Osteoblast (primary cell): ENCODE measurements at regions not wholly inside any gene's neighbourhood (a gene's known extent, or its start where the extent isn't known, plus 50 kb on each side); places are given as distances from the start of the nearest gene placed in this dataset.

Experiments used
- DNase-seq: peaks from one replicate; pipeline ENCODE4 v3.0.0; 2011; ENCODE audit warnings: low spot score, mixed read lengths; ENCODE audit not compliant: insufficient read length; ENCODE audit errors: missing footprints
- H2AFZ ChIP-seq: 2 replicates; pipeline ENCODE4 v1.6.0; 2011; ENCODE audit warnings: mild to moderate bottlenecking, low read length
- H3K27ac ChIP-seq: 2 replicates; pipeline ENCODE4 v1.5.1; 2011; ENCODE audit warnings: mild to moderate bottlenecking, low read depth, low read length, moderate library complexity
- H3K27me3 ChIP-seq: 2 replicates; pipeline ENCODE4 v1.6.0; 2012; ENCODE audit warnings: mild to moderate bottlenecking, control low read depth, inconsistent platforms, low read length, moderate library complexity; ENCODE audit not compliant: insufficient read depth
- H3K36me3 ChIP-seq: 2 replicates; pipeline ENCODE4 v1.5.1; 2011; ENCODE audit warnings: mild to moderate bottlenecking, low read length, control low read depth, moderate library complexity; ENCODE audit not compliant: insufficient read depth
- H3K4me1 ChIP-seq: 2 replicates; pipeline ENCODE4 v1.5.1; 2011; ENCODE audit warnings: mild to moderate bottlenecking, low read length, control low read depth, moderate library complexity; ENCODE audit not compliant: insufficient read depth
- H3K4me2 ChIP-seq: 2 replicates; pipeline ENCODE4 v1.6.0; 2011; ENCODE audit warnings: mild to moderate bottlenecking, low read length; ENCODE audit not compliant: insufficient read depth
- H3K4me3 ChIP-seq: fragments of 200-600 bp; sonication (generic); 3 replicates; pipeline ENCODE4 v1.5.1; 2012; ENCODE audit warnings: mild to moderate bottlenecking, low read length, inconsistent platforms; ENCODE audit not compliant: insufficient read depth
- H3K79me2 ChIP-seq: 2 replicates; pipeline ENCODE4 v1.6.0; 2012; ENCODE audit warnings: mild to moderate bottlenecking, low read length, control low read depth, inconsistent platforms; ENCODE audit not compliant: insufficient read depth
- H3K9me3 ChIP-seq: 2 replicates; pipeline ENCODE4 v1.5.1; 2011; ENCODE audit warnings: low read depth, low read length, control low read depth
- H4K20me1 ChIP-seq: 2 replicates; pipeline ENCODE4 v1.6.0; 2012; ENCODE audit warnings: mild to moderate bottlenecking, low read length, control low read depth; ENCODE audit not compliant: insufficient read depth
- CTCF ChIP-seq: IDR thresholded peaks from 2 replicates; pipeline ENCODE4 v1.5.1; 2011; ENCODE audit warnings: mild to moderate bottlenecking, low read depth, low read length, moderate library complexity; ENCODE audit errors: extremely low read depth

- no peaks in the 10 kb centered on the region for H3K36me3 ChIP-seq
- H3K27ac ChIP-seq = no peak overlapping the region
- H2AFZ ChIP-seq = no peak overlapping the region
- no peak for DNase-seq
- H3K4me2 ChIP-seq = no peak overlapping the region
- H3K4me1 ChIP-seq = no peaks in the 10 kb centered on the region
- no peak overlapping the region for H3K4me3 ChIP-seq
- H3K9me3 ChIP-seq = no peaks in the 10 kb centered on the region
- no peak for TF ChIP-seq CTCF
- H3K27me3 ChIP-seq = no peaks in the 10 kb centered on the region
- H3K79me2 ChIP-seq = no peaks in the 10 kb centered on the region
- no peaks in the 10 kb centered on the region for H4K20me1 ChIP-seq
Measured at GRCh38 chr5:105745111-105745510, 1925.6 kb downstream of the EFNA5 start.

- H4K20me1 ChIP-seq = no peaks in the 10 kb centered on the region
- H3K27ac ChIP-seq = no peak overlapping the region
- no peaks in the 10 kb centered on the region for H3K9me3 ChIP-seq
- no peak overlapping the region for H3K4me3 ChIP-seq
- DNase-seq = no peak
- H3K4me1 ChIP-seq = no peaks in the 10 kb centered on the region
- no peaks in the 10 kb centered on the region for H3K27me3 ChIP-seq
- no peak overlapping the region for H2AFZ ChIP-seq
- TF ChIP-seq CTCF = no peak
- H3K79me2 ChIP-seq = no peaks in the 10 kb centered on the region
- no peak overlapping the region for H3K4me2 ChIP-seq
- H3K36me3 ChIP-seq = no peaks in the 10 kb centered on the region
Measured at GRCh38 chr5:105740242-105740641, 1930.5 kb downstream of the EFNA5 start.

GRCh38 chr5:105739732-105740131 is 1931.0 kb downstream of the EFNA5 start:
- no peaks in the 10 kb centered on the region for H3K27me3 ChIP-seq
- H4K20me1 ChIP-seq = no peaks in the 10 kb centered on the region
- no peak for TF ChIP-seq CTCF
- no peak overlapping the region for H2AFZ ChIP-seq
- H3K4me3 ChIP-seq = no peak overlapping the region
- no peaks in the 10 kb centered on the region for H3K79me2 ChIP-seq
- DNase-seq = no peak
- no peaks in the 10 kb centered on the region for H3K36me3 ChIP-seq
- no peaks in the 10 kb centered on the region for H3K9me3 ChIP-seq
- no peak overlapping the region for H3K27ac ChIP-seq
- no peak overlapping the region for H3K4me2 ChIP-seq
- no peaks in the 10 kb centered on the region for H3K4me1 ChIP-seq

- H3K27ac ChIP-seq = no peak overlapping the region
- TF ChIP-seq CTCF = no peak
Measured at GRCh38 chr5:105735704-105736103, 1935.0 kb downstream of the EFNA5 start.

More at GRCh38 chr5:105735704-105736103, 1935.0 kb downstream of the EFNA5 start:
- H3K36me3 ChIP-seq = no peaks in the 10 kb centered on the region
- H3K79me2 ChIP-seq = no peaks in the 10 kb centered on the region
- no peak overlapping the region for H3K4me3 ChIP-seq
- no peaks in the 10 kb centered on the region for H3K4me1 ChIP-seq
- no peaks in the 10 kb centered on the region for H3K27me3 ChIP-seq
- H2AFZ ChIP-seq = no peak overlapping the region
- no peaks in the 10 kb centered on the region for H4K20me1 ChIP-seq
- H3K4me2 ChIP-seq = no peak overlapping the region
- no peak for DNase-seq
- no peaks in the 10 kb centered on the region for H3K9me3 ChIP-seq
